ENCODE measurements at regions not wholly inside any gene's neighbourhood (a gene's known extent, or its start where the extent isn't known, plus 50 kb on each side); places are given as distances from the start of the nearest gene placed in this dataset.

DNA sequence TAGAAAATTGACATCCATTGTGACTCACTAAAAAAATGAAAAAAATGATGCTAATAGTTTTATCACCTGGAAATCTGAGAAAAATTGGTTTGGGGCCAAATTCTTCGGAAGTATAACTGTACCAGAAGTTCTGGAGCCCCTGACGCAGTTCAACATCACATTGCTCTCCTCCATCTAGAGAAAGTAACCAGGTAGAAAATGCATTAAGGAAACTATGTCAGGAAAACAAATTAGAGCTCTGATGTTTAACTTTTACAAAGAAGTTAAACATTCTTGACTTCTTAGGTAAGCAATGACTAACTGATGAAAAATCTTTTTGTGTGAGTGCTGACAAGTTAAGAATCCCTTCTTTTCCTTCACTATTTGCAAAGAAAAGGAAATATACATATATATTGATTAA is 61.1 kb upstream of the TMEM196 start:
- Mint-ChIP-seq H3K9me3 (peaks cover 0 to 7% (median 0%) of the 10 kb centered on the region in 7 donors), H3K36me3 (no peaks in the 10 kb centered on the region), H3K4me1 (no peaks in the 10 kb centered on the region), H3K27ac (no peak overlapping the region), H3K4me3 (no peak overlapping the region), H3K27me3 (ENCODE audit: low read depth in 3 of 3) (peaks cover 0 to 1% (median 0%) of the 10 kb centered on the region in 3 donors)
- Histone ChIP-seq H3K36me3 (replicated peaks in 1 of 2; ENCODE audit: control insufficient read depth in 1 of 2, insufficient read depth in 2 of 2, low read length in 2 of 2) (no peaks in the 10 kb centered on the region), H2AFZ (ENCODE audit: insufficient read depth, low read depth, low read length, poor library complexity, severe bottlenecking) (no peak overlapping the region), H3K4me1 (ENCODE audit: control insufficient read depth in 1 of 2, insufficient read depth in 2 of 2, low read length in 2 of 2) (no peaks in the 10 kb centered on the region), H4K20me1 (ENCODE audit: insufficient read depth, low read length) (no peaks in the 10 kb centered on the region), H3K27ac (ENCODE audit: low read depth in 1 of 2, low read length in 2 of 2) (no peak overlapping the region), H3K4me3 (replicated peaks in 1 of 3; ENCODE audit: low read depth in 2 of 3, low read length in 3 of 3) (no peak overlapping the region), H3K79me2 (ENCODE audit: insufficient read depth, low read length) (no peaks in the 10 kb centered on the region), H3K9ac (ENCODE audit: insufficient read depth, low read length, poor library complexity, severe bottlenecking) (no peak overlapping the region), H3K27me3 (ENCODE audit: control insufficient read depth in 2 of 2, insufficient read depth in 2 of 2, low read length in 2 of 2) (no peaks in the 10 kb centered on the region), H3K4me2 (replicated peaks; ENCODE audit: extremely low read depth, low read length, poor library complexity, severe bottlenecking) (no peak overlapping the region), H3K9me3 (replicated peaks in 1 of 2; ENCODE audit: control insufficient read depth in 1 of 2, insufficient read depth in 1 of 2, low read length in 2 of 2) (peaks cover 0 to 3% of the 10 kb centered on the region in 2 donors)
- WGBS (ENCODE audit: insufficient coverage) = no CpG with 5 or more reads among the region's 2 CpGs
- no peak for DNase-seq
- TF ChIP-seq, protein P1, sequence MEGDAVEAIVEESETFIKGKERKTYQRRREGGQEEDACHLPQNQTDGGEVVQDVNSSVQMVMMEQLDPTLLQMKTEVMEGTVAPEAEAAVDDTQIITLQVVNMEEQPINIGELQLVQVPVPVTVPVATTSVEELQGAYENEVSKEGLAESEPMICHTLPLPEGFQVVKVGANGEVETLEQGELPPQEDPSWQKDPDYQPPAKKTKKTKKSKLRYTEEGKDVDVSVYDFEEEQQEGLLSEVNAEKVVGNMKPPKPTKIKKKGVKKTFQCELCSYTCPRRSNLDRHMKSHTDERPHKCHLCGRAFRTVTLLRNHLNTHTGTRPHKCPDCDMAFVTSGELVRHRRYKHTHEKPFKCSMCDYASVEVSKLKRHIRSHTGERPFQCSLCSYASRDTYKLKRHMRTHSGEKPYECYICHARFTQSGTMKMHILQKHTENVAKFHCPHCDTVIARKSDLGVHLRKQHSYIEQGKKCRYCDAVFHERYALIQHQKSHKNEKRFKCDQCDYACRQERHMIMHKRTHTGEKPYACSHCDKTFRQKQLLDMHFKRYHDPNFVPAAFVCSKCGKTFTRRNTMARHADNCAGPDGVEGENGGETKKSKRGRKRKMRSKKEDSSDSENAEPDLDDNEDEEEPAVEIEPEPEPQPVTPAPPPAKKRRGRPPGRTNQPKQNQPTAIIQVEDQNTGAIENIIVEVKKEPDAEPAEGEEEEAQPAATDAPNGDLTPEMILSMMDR (IDR thresholded peaks at IDR 0.05) = no peak
- intact Hi-C loops (cut with micrococcal nuclease) = no loop called here

DNA sequence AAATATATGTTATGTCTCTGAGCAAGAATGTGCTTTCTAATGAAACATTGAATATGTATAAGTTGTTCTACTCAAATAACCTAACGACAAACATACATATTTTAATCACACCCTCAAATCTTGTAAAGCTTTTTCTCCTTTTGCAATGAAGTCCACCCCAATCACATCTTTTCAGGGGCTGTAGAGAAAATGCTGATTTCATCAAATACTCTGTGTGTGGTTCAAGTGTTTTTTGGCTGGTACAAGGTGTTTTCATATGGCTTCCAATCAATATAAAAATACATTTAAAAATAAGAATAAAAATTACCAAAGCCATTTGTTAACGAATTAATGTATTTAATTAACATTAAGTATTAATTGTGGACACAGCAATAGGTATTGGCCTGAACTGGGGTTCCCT is 57.2 kb upstream of the TMEM196 start:
- no peak overlapping the region for H3K4me3 ChIP-seq (replicated peaks in 1 of 3; ENCODE audit: low read depth in 2 of 3, low read length in 3 of 3)
- H3K9me3 ChIP-seq (replicated peaks in 1 of 2; ENCODE audit: control insufficient read depth in 1 of 2, insufficient read depth in 1 of 2, low read length in 2 of 2) = no peaks in the 10 kb centered on the region
- H3K36me3 ChIP-seq (replicated peaks in 1 of 2; ENCODE audit: control insufficient read depth in 1 of 2, insufficient read depth in 2 of 2, low read length in 2 of 2) = no peaks in the 10 kb centered on the region
- no CpG with 5 or more reads among the region's 2 CpGs for WGBS (ENCODE audit: insufficient coverage)
- Mint-ChIP-seq H3K36me3 (no peaks in the 10 kb centered on the region), H3K4me3 (no peak overlapping the region), H3K27me3 (ENCODE audit: low read depth in 3 of 3) (no peaks in the 10 kb centered on the region), H3K9me3 (peaks cover 0 to 5% (median 0%) of the 10 kb centered on the region in 7 donors), H3K4me1 (no peaks in the 10 kb centered on the region), H3K27ac (no peak overlapping the region)
- H3K79me2 ChIP-seq (ENCODE audit: insufficient read depth, low read length) = no peaks in the 10 kb centered on the region
- no peaks in the 10 kb centered on the region for H3K4me1 ChIP-seq (ENCODE audit: control insufficient read depth in 1 of 2, insufficient read depth in 2 of 2, low read length in 2 of 2)
- H3K27ac ChIP-seq (ENCODE audit: low read depth in 1 of 2, low read length in 2 of 2) = no peak overlapping the region
- H4K20me1 ChIP-seq (ENCODE audit: insufficient read depth, low read length) = no peaks in the 10 kb centered on the region
- H3K4me2 ChIP-seq (replicated peaks; ENCODE audit: extremely low read depth, low read length, poor library complexity, severe bottlenecking) = no peak overlapping the region
- no peaks in the 10 kb centered on the region for H3K27me3 ChIP-seq (ENCODE audit: control insufficient read depth in 2 of 2, insufficient read depth in 2 of 2, low read length in 2 of 2)
- intact Hi-C loops (cut with micrococcal nuclease) = no loop called here
- DNase-seq = no peak
- TF ChIP-seq, protein P1 (IDR thresholded peaks at IDR 0.05) = no peak
- H2AFZ ChIP-seq (ENCODE audit: insufficient read depth, low read depth, low read length, poor library complexity, severe bottlenecking) = no peak overlapping the region
- H3K9ac ChIP-seq (ENCODE audit: insufficient read depth, low read length, poor library complexity, severe bottlenecking) = no peak overlapping the region

All from CD14-positive monocyte (primary cell).